ENCODE measurements at regions not wholly inside any gene's neighbourhood (a gene's known extent, or its start where the extent isn't known, plus 50 kb on each side); places are given as distances from the start of the nearest gene placed in this dataset.
"Not testable (repeated sequence)": the region's sequence is repeated elsewhere in the genome, so short reads cannot be mapped to it uniquely, and the experiment has no call there.

DNA sequence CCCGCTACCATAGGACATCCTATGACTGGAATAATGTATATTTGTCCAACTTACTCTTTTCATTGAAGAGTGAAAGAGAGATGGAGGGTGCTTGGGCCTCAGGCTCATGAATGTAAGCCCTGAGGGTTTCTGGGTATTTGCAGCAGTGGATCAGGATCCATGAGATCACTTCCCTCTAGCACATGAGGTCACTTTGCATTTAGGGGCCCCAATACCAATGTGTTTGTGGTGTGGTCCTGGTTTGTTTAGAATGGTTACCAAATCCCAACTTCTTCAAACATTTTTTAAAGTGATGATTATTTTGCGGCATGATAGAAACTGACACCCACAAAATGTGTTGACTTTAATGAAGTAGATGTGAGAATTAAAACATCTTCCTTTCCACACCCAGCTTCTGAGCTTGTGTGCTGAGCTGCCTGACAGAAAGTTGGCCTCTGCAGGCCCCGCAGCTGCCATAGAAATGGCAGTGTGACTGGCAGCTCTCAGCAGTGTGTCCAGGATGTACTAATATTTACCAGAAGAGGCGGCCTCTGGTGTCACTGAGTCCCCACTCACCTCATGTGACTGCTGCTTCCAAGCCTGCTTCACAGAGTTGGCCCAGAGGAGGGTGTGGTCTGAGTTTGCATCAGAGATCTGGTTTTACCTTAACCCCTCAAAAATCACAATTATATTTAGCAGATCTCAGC, 447.6 kb upstream of the NPVF start:
- DNase-seq: no peak

DNA sequence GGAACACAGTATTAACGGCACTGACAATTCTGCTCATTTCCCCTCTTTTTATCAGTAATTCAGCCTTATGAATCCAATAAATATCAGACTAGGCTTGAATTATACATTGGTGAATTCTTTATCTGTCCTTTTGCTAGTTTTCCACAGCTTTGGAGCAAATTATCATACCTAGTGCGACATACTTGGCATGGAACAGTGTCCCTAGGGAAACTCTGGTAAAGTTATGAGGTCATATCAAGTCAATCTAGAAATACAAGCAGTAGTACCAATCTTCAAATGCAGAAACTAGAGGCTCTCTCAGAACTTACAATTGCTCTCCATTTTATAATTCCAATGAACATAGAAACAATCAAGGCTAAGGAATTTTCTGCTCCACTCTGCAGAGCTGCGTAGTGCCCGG, 449.3 kb upstream of the NPVF start:
- no peak for DNase-seq

DNA sequence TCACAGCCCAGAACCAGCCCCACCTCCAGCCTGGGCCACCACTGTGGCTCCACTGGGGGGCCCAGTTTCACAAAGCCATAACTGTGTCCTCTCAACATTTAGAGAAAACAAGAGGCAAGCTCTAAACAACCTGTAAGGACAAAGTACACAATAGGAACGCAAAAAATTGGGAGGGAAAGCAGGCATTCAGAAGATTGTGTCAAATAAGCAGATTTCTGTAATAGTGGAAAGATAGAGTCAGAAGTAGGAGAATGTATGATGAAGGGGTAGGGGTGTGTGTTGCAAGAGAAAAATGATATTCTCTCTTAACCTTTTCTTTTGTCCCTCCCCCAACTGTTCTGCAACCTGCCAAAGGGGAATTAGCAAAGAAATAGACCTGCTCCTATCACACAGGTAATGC, 449.9 kb upstream of the NPVF start:
- no peak for DNase-seq

DNA sequence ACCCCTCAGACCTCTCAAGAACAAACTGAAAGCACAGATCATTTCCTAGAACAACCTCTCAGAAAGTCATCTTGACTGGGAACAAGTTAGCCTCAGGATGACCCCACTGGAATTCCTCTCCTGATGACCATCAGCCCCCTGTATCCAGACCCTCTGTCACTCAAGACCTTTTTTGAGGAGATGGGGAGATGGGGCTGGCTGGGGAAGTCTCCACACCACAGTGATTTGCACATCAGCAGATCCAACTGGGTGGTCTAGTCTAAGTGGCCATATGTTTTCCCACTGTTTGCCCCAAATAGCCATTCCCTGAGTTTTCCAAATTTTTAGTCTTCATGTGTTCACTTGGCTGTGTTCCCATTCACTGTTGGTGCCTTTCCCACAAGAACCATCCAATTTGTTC, 452.4 kb upstream of the NPVF start:
- no peak for DNase-seq

DNA sequence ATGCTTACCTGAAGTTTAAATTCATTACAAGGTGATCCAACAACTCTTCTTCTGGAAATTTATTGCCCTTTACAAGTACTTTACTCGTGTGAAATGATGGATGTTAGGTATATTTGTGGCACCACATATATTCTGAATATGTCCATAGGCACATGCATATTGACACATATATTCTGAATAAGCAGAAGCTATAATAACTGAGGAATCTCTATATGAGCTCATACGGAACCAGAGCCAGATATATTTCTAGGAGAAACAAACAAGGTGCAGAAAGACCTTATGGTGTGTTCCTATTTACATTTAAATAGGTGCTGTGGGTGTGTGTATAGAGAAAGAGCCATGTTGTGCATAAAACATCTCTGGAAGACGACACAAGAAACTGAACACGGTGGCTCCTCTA, 456.1 kb upstream of the NPVF start:
- DNase-seq: no peak

DNA sequence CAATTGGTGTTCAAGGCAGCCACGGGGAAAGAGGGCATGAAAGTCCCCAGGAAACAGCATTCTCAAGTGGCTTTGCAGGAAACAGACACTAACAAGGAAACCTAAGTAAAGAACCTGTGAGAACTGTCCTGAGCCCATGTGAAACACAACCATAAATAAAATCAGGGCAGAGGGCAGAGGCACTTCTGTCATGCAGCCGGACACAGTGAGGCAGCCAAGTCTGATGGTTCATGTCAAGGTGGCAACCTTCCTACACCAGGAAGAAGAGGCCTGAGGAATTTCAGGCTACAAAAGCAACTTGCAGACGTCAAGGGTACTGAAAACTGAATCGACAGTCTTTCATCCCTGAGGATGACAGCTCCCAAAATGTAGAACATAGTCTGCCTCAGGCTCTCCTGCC, 458.2 kb upstream of the NPVF start:
- no peak for DNase-seq

DNA sequence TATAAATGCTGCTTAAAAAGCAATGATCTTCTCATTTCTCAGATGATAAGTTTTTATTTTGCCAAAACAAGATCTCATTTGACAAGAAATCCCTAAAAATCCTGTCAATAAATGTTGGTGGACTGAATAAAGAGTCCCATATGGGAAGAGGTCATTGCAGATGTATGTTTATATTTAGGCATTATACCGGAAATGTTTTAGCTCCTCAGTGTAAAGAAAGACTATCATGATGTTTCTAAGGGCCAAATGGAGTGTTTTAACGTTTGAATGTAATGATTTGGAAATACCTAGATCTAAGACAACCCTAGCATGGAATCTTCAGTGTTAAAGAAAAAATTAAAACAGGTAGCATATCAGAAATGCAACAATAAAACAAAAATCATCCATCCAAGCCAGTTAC, 457.8 kb upstream of the NFE2L3 start:
- DNase-seq: no peak

DNA sequence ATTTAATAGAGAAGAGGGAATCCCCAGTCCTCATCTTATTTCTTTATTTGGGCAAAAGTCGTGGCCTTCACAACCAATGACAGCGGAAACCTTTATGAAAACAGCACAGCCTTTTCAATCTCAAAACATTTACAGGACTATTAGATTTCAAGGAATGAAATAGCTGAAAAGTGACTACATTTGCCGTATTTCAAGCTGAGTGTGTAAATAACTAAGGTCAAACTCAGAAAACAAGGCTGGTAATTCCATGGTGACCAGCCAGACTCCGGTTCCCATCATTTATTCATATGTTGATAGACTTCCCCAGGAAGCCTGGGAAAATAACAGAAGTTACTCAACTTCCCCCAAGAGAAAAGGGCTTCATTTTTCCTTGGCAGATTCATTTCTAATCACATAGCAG, 457.3 kb upstream of the NFE2L3 start:
- DNase-seq: no peak

DNA sequence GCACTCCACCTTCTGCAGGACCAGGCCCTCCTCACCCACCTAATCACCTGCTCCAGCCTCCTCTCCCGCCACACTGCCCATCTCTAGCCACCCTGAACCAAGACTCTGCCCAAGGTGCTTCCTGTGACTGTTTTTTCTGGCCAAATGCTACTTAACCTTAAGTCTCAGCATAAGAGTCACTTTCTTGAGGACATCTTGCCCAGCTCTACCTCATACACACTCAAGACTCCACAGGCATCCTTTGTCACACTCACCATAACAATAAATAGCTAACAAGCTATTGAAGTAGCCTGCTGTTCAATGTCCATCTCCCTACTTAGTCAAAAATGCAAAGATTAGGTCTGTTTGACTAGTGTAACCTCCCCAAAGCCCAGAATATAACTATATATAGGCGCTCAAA, 455.4 kb upstream of the NFE2L3 start:
- DNase-seq: no peak

DNA sequence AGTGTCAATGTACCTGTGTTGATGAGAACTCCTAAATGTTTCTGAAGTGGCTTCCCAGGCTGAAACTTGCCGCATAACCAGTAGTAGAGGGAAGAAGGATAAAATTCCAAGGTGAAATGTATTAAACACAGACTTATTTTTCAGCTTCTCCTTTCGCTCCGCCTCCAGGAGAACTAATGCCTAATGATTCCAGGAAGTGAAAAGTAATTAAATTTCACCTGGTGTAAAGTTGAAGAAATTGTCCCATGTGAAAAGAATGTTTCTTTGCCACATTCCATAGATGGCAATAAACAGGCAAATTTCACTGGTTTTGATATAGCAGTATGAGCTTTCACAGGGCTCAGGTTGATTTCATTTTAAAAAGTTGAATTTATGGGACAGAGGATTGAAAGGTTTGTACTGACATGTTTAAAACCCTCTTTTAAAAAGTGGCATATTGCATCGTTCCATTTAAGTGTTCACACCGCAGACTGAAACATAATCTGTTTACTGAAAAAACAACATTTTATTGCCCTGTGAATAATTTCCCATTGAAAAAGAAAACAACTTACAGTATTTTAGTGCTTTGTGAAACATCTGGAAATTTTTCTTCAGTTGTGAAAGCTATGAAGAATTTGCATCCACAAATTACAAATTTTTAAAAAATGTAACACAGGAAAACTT, 453.4 kb upstream of the NFE2L3 start:
- no peak for DNase-seq

DNA sequence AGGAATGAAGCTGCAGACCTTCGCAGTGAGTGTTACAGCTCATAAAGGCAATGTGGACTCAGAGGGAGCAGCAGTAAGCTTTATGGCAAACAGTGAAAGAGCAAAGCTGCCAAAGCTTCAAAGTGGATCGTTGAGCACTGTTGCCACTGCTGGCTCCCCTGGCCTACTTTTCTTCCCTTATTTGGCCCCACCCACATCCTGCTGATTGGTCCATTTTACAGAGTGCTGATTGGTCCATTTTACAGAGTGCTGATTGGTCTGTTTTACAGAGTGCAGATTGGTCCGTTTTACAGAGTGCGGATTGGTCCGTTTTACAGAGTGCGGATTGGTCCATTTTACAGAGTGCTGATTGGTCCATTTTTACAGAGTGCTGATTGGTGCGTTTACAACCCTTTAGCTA, 451.9 kb upstream of the NFE2L3 start:
- DNase-seq: not testable (repeated sequence)

DNA sequence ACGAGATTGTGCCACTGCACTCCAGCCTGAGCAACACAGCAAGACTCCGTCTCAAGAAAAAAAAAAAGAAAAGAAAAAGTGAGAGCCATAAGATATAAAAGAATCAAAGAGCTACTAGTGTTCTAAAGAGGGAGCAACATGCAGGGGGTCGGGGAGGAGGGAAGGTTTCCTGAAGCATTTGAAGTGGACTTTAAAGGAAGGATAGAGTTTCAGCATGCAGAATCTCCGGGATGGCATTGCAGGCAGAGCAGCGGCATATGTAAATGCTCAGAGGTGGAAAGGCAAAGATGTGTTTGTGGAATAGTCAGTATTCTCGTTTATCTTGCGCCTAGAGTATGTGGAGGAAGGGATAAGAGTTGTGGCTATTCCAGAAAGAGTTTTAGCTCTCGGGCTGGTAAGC, 447.6 kb upstream of the NFE2L3 start:
- DNase-seq: no peak

DNA sequence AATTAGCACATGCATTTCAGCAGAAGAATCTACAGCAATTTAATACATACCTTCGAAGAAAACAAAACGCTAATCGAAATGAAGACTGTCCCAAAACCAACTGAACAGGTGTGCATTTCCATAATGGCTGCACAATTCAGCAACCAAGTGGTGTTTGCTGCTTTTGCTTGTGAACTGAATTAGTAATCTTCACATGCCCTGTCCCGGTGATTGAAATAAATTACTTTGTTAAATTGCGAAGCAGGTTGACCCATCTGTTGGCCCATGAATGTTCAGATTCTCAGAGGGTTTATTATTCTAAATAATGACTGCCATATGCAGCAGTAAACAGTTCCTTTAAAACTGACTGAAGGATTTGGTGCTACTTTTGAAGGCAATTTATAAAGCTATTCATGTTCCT, 445.2 kb upstream of the NFE2L3 start:
- DNase-seq: no peak

DNA sequence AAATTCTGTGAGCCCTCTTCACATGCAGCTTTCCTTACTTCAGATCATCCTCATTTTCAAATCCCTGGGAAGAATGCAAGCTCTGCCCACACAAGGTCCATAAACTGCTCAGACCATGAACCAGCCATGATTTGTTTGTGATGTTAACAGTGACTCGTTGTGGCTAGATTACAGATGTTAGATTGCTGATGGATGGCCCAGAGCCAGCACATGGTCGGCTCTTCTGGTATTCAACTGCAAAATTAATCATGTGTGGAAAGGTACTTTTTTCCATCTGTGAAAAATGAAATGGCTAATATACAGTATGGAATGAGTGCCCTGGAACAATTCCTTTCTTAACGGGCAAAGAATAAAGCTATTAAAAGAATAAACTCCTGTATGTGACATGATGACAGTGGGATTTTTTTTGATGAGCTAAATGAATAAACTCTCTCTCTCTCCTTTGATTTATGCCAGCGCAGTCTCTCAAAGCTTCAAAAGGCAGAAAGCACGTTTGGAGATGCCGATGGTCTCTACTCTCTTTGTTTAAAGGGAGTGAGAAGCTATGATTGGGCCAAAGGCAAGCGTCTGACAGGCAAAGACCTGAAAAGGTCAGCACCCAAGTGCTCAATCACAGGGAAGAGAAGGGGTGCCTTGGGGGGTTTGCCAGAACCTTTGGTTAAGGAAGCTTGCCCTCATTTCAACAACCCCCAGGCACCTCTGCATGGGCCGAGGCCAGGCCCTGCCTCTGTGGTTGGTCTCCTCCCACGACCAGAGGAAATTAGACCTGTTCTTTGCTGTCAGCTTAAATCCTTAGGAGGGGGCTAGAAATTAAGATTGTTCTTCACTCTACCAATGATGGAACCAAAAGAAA, 444.0 kb upstream of the NFE2L3 start:
- DNase-seq: no peak

DNA sequence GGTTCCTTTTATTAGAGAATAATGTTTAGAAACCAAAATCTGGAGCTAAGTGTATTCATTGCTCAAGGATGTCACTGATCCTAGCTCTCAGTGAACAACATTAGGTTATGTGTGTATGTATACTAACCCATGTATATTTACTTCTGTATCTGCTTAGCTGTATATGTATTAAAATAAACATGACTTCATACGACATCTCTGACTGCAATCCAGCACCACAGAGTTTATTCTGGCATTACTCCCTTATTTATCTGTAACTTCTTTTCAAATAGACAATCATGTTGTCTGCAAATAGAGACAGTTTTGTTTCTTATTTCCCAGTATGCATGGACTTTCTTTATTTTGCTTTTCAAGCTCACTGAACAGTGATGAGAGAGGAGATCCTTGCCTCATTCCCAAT, 441.0 kb upstream of the NFE2L3 start:
- no peak for DNase-seq

DNA sequence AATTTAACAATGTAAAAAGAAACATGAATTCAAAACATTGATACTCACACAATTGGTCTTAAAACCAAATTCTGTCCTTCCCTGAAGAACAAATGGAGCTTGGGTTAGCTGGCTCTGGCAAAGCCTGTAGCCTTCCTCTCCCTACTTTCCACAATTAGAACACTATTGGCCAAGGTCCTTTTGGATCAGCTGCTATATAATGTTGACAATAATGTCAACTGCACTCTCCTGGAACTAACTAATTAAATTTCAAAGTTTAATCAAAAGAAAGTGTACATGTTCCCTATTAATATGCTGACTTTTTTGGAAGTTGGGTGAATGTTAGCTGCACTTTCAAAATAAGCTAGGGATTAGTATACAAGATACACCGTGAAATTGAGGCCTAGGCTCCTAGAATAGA, 440.1 kb upstream of the NFE2L3 start:
- no peak for DNase-seq

DNA sequence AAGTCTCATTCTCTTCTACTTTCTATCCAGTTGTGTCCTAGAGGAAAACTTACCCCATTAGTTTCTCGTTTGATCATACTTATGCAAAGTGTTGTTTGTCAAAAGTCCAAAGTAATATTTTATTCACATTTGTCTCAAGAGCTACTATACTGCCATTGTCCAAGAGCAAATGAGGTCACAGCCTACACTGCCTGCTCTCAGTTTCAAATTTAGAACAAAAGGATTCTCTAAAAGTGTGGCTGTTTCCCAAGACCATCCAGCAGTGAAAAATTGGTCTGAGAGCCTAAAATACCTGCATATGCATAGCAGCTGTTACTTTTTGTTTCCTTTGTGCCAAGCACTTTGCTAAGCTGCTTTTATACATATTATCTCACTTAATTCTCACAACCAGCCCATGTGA, 439.5 kb upstream of the NFE2L3 start:
- DNase-seq: no peak

DNA sequence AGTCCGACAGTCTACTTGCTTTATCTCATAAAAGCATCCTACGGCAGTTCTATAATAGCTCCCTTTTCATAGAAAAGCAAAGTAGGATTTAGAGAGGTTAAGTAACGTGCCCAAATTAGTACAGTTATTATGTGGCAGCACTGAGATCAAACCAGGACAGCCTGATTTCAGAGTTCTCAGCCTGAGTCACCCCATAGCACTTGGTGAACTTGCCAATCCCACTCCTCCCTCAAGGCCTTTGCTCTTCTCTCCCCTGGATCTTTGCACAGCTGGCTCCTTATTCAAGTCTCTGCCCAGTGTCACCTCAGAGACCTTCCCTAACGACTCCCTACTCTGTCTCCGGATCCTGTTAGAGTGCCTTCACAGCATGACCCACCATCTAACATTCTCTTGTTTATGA, 438.0 kb upstream of the NFE2L3 start:
- DNase-seq: no peak

DNA sequence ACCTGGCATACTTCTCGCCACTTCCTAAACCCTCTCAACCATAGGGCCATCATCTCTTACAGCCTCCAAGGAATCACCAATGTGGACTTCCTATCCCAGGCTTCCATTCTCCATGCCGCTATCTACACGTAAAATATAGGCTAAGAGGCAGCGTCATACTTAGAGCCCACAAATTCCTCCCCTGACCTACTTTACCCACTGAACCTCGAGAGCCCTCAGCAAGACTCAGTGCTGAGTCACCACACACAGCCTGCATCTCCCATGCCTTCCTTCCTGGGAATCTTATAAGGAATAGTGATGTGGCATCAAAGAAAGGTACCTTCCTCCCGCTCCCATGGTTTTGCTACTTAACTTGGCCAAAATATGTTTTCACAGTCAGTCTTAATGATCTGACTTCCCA, 435.6 kb upstream of the NFE2L3 start:
- DNase-seq: no peak

DNA sequence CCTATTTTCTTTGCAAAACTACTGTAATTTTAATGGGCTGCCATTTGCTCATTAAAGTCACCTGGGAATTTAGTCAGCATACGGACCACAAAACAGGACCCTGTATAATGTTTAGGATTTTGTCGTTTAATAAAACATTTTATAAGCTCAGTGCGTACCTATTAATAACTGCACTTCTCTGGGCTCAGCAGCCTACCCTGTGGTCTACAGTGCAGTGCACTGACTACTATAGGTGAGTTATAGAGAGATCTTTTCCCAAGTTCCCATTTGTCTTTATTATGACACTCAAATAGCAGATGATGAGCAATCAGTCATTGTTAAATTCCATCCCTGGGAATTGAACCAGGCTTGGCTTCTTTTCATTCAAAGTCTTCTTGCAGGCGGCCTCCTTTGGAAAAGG, 433.4 kb upstream of the NFE2L3 start:
- no peak for DNase-seq

DNA sequence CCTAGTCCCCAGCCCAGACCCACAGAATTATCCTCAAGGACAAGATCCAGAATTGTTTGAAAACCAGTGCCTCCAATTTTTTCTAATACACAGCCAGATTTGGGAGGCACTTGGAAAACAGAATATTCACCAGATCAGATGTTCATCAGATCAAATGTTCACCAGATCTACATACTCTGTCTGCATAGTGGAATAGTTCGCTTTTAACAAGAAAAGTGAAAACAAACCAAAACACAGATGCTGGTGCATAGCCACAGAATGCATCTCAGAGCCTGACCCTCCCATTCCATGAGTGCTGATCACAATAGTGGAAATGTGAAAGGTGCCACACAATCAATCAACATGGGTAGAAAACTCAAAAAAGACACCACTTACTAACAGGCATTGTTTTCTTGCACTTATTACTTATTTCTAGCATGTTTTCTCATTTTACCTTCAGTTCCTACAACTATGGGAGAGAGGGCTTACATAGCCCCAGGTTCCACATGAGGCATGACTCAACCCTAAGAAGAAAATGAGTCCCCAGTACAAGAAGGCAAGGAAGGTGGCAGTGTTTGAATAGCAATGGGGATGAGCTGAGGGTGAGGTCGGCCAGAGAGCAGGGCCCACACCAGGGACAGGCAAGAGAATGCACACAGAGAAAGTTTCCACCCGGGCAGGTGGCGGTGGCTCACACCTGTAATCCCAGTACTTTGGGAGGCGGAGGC, 432.7 kb upstream of the NFE2L3 start:
- DNase-seq: no peak

DNA sequence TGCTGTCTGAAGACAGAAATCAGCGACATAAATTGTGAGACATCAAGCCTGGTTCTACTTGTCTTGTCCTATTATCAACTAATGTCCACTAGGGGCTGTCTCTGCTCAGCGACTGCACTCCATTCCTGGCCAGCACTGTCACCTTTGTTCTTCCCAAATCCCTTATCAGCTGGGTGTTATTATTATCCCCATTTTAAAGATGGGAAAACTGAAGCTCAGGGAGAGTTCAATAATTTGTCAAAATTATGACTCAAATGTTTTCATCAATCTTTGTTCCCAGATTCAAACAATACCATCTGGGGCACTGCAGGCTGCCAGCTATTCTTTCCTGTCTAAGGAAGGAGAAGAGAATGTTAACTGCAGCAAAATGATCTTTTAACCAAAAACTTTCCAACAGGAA, 431.6 kb upstream of the NFE2L3 start:
- no peak for DNase-seq

DNA sequence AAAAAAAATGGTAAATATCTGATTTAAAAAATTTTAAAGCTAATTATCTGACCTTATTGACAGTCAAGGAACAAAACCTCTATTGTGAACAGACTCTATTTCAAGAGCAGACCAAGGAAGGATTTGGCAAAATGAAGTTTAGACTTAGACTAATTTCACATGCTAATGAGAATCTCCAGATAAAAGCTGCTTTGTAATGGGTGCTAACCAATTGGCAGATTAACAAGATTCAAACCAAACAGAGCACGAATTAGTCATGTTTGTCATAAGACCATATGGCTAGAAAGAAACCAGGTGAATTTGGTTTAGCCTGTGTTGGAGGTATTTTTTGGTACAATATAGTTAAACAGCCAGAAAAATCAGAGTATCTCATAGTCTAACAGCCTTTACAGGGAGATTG, 429.1 kb upstream of the NFE2L3 start:
- DNase-seq: no peak

DNA sequence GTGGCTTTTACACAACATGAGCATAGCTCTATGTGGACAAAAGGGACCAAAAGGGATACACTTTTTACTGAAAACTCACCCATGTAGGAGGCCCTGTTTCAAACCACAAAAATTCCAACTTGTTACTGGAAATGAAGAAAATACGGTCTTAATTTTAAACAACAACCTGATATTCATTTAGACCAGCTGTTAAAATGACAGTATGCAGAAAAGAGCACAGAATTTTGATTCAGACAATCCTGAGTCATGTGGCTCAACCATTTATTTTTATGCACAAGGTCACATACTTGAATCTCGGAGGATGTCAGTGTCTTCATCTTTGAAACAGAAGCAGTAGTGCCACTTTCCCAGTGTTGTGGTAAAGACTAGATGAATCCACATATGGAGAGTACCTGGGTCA, 426.5 kb upstream of the NFE2L3 start:
- no peak for DNase-seq

All from CD4-positive, alpha-beta T cell treated with Interleukin-21 for 1 hour (primary cell).